COLO668 (cell line): ENCODE measurements at regions not wholly inside any gene's neighbourhood (a gene's known extent, or its start where the extent isn't known, plus 50 kb on each side); places are given as distances from the start of the nearest gene placed in this dataset.
"Not testable (repeated sequence)": the region's sequence is repeated elsewhere in the genome, so short reads cannot be mapped to it uniquely, and the experiment has no call there.

ENCODE experiments used
- DNase-seq: peaks from one replicate; lab custom pipeline; 2025; ENCODE audit not compliant: unreplicated experiment; lab: John Stamatoyannopoulos, UW

DNA sequence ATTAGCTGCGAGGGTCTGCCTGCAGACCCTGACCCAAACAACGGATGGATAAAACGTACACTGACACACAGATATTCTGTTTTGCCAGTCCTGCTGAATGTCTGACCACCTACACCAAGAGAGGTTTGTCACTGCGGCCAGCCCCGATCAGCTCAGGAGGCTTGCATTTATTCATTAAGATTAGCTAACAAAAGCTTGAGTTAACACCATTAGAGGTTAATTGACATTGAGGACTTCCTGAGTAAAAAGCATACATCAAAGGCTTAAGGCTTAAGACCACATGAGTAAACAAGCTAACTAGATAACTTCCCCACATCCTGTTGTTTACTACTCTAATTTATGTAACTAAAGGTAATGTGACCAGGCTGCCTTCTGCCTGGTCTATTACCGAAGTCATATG lies 198.1 kb upstream of the TRPC7 start:
- no peak for DNase-seq

DNA sequence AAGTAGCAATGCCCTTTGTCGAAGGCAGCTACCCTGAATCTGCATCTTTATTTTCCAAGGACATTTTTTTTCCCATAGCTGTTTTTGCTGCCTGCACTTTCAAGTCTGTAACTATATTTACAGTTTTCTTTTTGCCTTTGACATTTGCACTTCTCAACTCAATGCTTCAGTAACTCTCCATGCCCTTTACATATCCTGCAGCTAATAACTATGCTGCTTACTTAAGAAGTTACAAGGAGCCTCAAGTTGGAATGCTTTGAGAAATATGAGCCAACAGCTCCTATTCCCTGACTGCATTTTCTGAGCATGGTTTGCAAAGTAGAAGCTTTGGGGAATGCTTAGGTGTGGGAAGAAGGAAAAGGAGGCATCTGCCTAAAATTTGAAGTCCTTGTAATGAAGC lies 194.8 kb upstream of the TRPC7 start:
- no peak for DNase-seq

DNA sequence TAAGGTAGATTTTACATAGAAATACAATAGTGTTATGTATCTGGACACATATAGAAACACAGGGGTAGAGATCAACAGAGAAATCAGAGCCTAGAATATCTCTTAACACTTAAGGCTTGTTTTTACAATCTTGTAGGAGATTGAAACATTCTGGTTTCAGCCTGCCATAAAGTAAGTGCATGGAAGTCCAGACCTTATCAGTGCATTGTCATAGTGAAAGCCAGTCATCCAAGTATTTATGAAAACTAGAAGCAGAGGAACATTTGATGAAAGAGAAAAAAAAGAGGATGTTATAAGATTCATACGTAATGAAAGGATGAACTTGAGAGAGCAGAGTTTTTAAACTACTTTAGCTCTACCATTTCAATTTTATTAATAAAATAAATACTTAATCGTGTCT lies 194.3 kb upstream of the TRPC7 start:
- DNase-seq: no peak

DNA sequence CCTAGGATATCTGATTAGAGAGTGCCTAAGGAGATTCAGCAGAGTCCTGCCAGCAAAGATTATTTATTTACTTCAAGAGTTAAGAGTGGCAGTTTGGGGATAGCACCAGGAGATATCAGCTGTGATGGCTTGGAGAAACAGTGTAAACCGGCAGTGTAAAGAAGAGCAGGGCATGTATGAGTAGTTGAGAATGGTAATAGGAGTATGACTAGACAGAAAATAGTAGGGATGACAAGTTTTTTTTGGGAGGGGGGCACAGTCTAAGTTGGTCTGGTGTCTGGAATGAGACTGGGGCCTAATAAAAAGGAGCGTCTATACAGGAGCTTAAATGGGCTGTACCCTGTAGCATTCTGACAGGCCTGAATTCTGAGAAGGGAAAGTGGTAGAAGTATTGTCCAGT lies 181.8 kb upstream of the TRPC7 start:
- not testable (repeated sequence) for DNase-seq

DNA sequence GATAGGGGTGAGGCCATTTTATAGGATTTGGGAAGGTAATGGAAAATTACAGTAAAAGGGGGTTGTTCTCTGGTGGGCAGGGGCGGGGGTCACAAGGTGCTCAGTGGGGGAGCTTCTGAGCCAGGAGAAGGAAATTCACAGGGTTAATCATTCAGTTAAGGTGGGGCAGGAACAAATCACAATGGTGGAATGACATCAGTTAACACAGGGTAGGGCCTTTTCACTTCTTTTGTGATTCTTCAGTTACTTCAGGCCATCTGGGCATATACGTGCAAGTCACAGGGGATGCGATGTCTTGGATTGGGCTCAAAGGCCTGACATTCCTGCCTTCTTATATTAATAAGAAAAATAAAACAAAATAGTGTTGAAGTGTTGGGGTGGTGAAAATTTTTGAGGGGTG lies 181.1 kb upstream of the TRPC7 start:
- not testable (repeated sequence) for DNase-seq

DNA sequence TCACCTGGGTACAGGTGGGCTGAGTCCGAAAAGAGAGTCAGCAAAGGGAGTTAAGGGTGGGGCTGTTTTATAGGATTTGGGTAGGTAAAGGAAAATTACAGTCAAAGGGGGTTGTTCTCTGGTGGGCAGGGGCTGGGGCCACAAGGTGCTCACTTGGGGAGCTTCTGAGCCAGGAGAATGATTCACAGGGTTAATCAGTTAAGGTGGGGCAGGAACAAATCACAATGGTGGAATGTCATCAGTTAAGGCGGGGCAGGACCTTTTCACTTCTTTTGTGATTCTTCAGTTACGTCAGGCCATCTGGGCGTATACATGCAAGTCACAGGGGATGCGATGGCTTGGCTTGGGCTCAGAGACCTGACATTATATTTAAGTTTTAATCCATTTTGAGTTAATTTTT lies 179.7 kb upstream of the TRPC7 start:
- not testable (repeated sequence) for DNase-seq

DNA sequence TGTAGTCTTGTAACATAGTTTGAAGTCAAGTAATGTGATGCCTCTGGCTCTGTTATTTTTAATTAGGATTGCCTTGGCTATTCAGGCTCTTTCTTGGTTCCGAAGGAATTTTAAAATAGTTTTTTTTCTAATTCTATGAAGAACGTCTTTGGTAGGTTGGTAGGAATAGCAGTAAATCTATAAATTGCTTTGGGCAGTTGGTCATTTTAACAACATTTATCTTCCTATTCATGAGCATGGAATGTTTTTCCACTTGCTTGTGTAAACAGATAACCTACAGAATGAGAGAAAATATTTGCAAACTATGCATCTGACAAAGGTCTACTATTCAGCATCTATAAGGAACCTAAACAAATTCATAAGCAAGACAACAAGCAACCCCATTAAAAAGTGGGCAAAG lies 173.2 kb upstream of the TRPC7 start:
- no peak for DNase-seq

DNA sequence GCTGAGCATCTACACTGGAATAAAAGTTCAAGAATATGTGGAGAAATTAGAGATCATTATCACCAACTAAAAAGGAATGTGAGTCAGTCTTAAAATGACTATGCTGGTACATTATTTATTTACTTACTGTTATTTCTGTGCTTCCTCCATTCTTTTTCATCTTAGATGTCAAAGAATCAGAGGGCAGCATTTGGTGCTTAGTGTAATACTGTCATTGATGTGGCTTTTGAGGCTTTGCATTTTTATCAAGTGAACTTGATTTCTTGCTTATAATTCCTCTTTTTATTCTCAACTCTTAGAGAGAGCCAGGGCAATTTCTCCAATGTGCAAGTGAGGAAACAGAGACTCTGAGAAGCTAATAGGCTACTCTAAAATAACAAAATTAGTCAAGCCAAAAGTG lies 163.7 kb upstream of the TRPC7 start:
- DNase-seq: no peak

DNA sequence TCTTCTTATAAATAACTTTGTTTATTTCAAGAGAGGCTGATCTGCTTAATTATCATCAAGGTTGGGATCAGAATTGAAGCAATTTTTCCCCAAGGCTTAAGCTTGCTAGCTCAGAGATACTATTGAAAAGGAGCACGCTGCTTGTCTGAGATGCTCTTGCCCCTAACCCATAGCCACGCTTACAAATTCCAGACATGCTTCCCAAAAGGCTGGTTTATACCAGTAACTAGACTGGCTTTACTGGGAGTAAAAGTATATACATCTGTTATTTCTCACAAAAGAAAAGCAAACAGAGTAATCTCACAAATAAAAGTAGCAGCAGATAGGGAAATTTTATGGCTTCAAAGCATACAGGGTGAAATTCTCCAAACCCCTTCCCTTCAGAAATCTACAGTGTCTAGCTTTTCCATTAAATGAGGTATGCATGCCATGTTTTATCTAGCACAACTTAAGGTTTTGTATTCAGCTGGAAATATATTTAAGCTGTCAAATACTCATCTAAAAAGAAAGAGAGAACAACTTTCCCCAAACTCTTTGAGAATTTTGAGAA lies 163.2 kb upstream of the TRPC7 start:
- DNase-seq: no peak

DNA sequence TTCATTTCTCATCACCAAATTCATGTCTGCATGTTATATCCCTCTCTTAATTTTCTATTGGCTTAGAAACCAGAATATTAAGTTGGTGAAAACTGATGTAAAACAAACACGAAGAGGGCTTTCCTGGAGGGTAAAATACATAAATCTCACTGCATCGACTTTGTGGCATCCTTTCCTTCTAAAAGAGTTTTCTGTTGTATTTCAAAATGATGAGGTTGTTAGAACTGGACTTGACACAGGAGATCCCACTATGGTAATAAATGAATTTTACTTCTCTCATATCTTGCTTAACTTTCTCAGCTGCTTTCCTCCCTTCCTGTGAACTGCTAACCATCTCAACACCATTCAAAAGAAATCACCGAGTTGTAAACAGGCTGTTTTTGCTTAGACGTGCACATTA lies 162.0 kb upstream of the TRPC7 start:
- DNase-seq: no peak

DNA sequence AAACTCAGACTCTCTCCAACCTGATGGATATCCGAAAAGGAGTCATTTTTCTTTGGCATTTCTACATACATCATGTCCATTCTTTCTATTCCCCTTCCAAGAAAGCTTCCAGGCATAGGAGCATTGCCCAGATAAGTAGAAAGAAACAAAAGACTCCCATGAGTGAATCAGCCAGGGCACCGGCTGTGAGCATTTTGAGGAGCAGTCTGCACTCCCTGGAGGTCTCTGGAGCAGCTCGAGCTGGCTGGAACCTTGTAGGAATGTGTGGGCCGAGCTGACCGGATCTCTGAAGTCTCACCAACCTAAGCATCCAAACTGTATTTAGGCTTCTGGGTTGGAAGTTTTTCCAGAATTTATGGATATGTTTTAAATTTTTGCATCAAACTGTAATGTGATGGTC lies 161.4 kb upstream of the TRPC7 start:
- no peak for DNase-seq

DNA sequence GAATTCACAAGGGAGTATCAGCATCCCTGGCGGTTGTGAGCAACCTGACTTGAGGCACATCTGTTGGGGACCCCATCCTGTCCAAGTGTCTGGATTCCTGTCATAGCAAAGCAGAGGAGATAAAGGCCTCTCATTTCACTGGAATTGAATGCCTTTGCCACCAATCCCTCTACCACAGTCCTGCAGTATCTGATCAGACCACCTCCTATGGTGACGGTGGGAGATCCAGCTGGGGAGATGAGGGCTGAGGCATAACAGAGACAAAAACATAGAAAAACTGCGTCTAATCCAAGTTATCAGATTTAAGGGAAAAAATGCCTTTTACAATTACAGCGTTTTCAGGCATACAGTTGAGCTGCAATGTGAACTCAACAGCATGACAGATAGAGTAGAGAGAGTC lies 160.7 kb upstream of the TRPC7 start:
- DNase-seq: no peak

DNA sequence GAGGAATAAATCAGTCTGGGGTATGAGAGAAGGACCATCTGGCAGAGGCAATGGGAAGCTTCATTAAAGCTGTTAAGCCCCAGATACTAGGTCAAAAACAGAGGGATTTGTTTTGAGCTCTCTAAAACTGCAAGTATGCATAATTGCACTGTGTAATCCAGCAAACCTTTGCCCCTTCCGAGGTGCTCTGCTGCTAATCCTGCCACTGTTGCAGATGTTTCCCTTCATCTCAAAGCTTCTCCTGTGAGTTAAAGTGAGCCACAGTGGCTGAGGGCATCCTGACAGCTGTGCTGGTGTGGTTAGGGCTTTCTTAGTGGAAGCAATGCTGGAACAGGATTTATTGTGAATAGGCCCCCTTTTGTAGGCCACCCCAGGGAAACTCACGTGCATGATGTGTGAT lies 160.3 kb upstream of the TRPC7 start:
- DNase-seq: no peak

DNA sequence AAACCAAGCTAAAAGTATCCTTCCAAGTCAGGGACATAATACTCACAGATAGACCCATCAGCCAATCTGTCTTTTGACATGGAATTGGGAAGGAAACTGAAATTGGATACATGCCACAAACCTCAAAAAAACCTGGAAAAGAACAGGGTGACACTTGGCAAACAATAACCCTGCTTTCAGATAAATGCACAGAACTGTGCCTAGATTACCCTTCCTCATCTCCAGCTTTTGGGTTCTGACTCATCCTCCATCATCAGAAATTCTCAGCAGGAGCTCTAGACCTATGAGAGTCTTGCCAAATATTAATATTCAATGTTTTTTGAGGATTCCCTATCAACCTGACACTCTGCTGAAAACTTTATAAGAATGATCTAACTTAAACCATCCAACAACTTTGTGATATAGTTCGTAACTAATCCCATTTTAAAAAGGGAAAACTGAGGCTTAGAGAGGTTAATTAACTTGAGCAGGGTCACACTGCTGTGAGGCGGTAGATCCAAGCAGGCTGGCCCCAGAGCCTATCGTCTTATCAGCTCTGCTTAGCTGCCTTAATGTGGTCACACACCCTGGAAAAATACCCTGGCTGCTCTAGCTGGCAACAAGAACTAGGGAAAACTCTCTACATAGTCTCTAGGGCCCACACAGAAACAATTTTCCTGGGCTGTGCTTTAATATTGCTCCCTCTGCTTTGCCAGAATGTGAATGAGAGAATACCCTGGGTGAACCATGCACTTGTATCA lies 157.0 kb upstream of the TRPC7 start:
- no peak for DNase-seq

DNA sequence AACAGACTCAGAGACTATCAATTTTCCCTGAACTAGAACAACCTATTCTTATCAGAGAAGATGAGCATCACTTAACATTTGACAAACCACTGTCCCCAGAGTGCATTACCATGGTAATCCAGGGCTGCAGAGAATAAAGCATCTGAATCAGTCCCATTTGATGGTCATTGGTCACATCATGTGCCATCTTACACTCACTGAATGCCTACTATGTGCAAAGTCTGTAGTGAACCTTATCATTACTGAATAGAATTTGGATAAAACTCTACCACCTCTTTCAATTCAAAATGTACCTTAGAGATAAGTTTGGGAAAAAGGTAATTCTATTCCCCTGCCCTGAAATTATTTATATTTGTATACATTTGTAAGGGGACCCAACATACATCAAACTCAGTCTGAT lies 156.4 kb upstream of the TRPC7 start:
- DNase-seq: no peak

DNA sequence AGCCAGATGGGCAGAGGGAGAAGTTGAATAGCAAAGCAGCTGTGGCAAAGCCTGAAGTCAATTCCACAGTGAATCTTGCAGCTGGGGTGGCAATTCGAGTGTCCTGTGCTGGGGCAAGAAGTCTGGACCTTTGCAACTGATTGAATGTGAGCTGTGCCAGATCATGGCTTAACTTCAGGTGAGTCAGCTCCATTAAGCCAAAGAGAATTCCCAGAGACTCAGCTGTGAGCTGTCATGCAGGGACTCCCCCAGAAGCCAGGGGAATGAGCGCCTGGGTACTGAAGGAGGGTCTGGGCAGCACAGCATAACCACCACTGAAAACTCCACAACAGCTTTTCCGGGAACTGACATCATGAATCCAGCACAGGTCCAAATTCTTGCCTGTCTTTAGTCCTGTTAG lies 153.5 kb upstream of the TRPC7 start:
- no peak for DNase-seq

DNA sequence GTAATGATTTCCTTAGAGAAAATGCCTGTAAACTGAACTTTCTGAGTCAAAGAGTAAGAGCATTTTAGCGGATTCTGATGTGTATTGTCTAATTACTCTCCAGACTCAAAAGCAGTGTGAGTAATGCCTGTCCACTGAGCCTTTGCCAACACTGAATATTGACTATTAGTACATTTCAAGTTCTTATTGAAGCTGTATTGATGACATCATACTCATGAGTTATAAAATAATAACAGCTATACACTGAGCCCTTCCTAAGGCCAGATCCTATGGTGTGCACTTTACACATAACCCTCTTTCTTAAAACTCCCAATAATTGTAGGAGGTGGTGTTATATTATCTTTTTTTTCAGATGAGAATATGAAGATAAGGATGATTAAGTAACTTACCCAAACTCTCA lies 152.8 kb upstream of the TRPC7 start:
- DNase-seq: no peak

DNA sequence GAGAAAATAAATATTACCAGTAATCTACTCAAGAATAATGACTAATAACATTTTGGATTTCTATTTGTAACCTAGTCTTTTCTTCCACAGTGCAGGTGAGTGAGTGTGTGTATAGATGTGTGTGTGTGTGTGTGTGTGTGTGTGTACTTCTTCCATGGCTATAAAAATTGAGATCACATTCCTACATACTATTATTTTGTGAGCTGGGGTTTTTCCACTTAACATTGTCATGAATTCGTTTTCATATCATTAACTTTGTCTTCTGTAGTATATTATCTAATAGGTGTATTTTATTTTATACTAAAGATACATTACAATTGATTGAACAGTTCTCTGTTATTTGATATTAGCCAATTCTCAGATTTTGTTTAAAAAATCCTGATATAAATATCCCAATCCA lies 152.4 kb upstream of the TRPC7 start:
- DNase-seq: no peak

DNA sequence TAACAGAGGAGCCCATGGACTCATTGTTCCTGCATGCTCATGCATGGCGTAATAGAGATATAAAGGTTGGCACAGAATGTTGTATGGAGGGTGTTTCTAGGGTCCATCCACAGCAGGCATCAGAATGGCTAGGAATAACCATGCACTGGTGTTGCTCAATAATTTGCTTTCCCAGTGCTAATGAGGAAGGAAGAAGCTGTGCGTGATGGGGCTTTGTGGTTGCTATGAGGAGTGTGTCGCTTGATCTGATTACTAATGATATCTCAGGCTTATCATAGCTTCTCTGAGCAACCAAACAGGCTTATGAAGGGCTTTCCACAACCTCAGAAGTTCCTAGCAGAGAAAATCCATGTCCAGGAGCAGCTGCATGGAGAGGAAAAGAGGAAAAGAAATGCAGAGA lies 151.3 kb upstream of the TRPC7 start:
- DNase-seq: no peak

DNA sequence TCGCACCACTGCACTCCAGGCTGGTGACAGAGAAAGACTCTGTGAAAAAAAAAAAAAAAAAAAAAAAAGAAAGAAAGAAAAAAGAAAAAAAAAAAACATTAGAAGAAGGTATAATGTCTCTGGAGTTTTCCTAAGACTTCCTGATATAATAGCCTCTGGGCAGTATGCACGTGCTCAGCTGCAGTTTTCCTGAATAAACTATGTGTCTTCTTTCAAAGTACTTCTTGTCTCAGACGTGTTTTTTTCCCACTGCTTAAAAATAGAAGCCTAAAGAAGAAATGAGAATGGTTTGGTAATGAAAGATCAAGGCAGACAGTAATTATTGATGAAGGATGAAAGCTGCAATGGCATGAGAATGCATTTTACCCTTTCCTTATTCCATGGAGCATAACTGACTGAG lies 148.1 kb upstream of the TRPC7 start:
- no peak for DNase-seq

DNA sequence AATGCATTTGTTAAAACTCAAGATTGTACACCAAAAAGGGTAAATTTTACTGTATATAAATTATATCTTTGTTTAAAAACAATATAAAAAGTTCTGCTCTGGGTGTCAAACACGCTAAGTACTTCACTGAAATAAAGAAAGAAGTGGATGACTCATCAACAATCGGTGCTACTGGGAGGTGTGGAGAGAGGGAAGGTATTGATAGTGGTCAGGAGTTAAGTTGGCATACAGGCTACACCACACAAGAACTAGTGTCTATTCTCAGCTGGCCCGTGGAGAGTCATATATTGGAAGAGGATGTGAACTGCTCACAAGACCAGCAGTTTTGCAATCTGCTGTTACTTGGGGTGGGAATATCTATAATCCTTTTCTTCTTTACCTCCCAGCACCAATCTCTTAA lies 145.7 kb upstream of the TRPC7 start:
- DNase-seq: no peak

DNA sequence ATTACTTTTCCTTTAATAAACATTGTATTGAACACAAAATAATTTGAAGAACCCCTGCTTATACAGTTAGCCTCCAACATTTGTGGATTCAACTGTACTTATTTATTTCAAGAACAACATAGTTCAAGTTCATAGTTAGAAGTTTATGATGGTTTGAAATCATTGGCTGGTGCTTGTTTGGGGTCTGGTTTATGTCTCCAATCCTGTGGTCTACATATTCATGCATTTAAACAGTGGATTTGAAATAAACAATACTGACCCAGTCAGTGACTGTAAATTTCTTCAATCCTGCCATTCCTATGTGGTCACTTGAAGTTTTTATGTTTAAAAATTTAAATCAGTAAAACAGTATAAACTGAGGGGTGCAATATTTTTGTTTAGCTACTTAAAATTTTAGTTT lies 145.1 kb upstream of the TRPC7 start:
- DNase-seq: no peak

DNA sequence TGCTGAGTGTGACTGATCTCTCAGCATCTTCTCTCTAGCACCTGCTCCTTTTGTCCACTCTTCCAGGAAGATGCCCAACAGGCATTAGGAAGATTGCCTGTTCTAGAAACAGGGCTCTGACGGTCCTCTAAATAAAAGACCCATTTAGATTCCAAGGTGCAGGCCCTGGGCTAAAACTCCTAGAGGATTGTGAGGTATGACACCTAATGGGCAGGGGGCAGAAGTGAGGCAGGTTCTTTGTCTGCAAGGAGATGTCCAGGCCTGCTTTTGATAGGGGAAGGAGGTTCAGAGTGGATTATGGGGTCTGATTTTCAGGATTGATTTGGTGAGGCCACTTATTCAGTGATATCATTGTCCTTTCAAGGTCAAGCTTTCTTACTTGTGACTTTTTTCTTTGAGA lies 140.8 kb upstream of the TRPC7 start:
- no peak for DNase-seq
